DOHH2 (cell line): ENCODE measurements at regions not wholly inside any gene's neighbourhood (a gene's known extent, or its start where the extent isn't known, plus 50 kb on each side); places are given as distances from the start of the nearest gene placed in this dataset.

ENCODE experiments used
- EZH2phosphoT487 ChIP-seq: fragments of 200-600 bp; sonication (generic); IDR thresholded peaks from 2 replicates; pipeline ENCODE4 v1.6.1; 2017; ENCODE audit warnings: borderline replicate concordance, mild to moderate bottlenecking, antibody characterized with exemption, low read length, moderate library complexity, mixed read lengths
- TF ChIP-seq, protein P1 (sequence below): fragments of 200-600 bp; sonication (generic); IDR thresholded peaks from one replicate; pipeline ENCODE4 v1.5.1; 2014; ENCODE audit warnings: antibody characterized with exemption, mild to moderate bottlenecking, low read depth, low read length; ENCODE audit not compliant: poor library complexity, severe bottlenecking

DNA sequence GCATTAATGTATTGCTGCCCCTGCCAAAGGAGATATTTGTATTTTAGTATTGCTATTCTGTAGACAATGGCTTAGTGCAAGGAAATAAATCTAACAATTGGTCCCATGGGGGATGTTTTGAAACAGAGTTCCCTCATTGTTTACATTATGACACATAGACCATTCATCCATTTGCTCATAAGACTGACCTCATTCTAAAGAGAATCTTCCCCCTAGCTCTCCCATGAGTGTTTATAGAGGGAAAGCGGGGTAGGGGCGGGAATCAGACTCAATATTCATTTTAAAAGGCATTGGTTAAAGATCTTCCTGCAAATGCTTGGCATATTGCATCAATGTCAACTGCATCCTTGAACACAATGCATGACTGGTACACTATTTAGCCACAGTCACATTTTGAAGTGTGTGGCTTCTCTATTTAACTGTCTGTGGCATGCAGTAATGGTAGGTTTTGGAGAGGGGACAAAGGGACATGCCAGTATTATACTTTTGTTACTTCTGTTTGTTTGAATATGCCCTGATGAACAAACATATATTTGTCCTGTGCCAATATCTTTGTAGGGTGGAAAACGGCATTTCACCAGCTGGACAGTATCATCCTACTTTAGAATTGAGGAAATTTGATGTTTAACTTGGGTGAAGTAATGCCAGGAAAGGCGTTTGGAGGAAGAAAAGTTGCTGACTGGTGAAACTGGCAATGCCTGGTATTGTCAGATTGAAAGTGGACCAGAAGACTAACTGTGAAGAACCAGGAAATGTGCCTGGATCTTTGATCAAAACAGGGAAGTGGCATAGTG, 84.1 kb upstream of the MEGF10 start:
- TF ChIP-seq, protein P1, sequence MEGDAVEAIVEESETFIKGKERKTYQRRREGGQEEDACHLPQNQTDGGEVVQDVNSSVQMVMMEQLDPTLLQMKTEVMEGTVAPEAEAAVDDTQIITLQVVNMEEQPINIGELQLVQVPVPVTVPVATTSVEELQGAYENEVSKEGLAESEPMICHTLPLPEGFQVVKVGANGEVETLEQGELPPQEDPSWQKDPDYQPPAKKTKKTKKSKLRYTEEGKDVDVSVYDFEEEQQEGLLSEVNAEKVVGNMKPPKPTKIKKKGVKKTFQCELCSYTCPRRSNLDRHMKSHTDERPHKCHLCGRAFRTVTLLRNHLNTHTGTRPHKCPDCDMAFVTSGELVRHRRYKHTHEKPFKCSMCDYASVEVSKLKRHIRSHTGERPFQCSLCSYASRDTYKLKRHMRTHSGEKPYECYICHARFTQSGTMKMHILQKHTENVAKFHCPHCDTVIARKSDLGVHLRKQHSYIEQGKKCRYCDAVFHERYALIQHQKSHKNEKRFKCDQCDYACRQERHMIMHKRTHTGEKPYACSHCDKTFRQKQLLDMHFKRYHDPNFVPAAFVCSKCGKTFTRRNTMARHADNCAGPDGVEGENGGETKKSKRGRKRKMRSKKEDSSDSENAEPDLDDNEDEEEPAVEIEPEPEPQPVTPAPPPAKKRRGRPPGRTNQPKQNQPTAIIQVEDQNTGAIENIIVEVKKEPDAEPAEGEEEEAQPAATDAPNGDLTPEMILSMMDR = no peak
- TF ChIP-seq EZH2phosphoT487 = no peak
